ENCODE measurements at regions not wholly inside any gene's neighbourhood (a gene's known extent, or its start where the extent isn't known, plus 50 kb on each side); places are given as distances from the start of the nearest gene placed in this dataset.

- 83 to 95% (median 90%) methylated on average over 2 of the region's 2 CpGs for WGBS, 5 donors
- no peak overlapping the region for H3K4me3 ChIP-seq
Measured at GRCh38 chr13:87005511-87005910, 665.7 kb upstream of the SLITRK5 start.

DNA sequence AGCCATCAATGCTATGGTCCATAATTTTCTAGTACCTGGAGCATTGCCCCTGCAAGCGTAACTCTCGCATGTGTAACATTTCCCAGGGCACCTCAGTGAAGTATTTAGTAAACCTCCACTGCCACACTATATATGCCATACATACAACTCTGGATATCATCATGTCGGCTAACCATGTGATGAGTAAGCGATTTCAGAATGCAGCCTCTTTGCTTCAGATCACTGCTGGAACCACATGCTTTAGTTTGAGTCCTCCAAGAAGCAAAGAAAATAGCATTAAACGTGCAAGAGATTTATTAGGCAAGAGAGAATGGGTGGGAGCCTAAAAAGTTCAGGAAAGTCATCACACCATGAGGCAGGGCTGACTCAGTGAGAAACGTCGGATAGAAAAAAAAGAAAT is 635.6 kb upstream of the SLITRK5 start:
- Histone ChIP-seq H3K9me3 (peaks cover 0 to 6% (median 0%) of the 10 kb centered on the region in 4 donors), H3K27me3 (no peaks in the 10 kb centered on the region), H3K4me3 (no peak overlapping the region), H3K27ac (no peak overlapping the region), H3K4me1 (no peaks in the 10 kb centered on the region), H3K36me3 (no peaks in the 10 kb centered on the region)
- TF ChIP-seq CTCF (IDR thresholded peaks at IDR 0.05) (no peak), POLR2AphosphoS5 (IDR thresholded peaks at IDR 0.05) (no peak), POLR2A (IDR thresholded peaks at IDR 0.05) (no peak), EP300 (IDR thresholded peaks at IDR 0.05) (no peak)
- peak in 1 of 2 donors; percentile 9 for DNase-seq
- WGBS, 5 donors, result 67 to 85% (median 72%) methylated on average over 7 of the region's 7 CpGs
- intact Hi-C loops (cut with DNase I; ENCODE audit: low total_unique reads), result no loop called here

More at GRCh38 chr13:87005511-87005910, 665.7 kb upstream of the SLITRK5 start:
- Histone ChIP-seq H3K4me1 (no peaks in the 10 kb centered on the region), H3K36me3 (no peaks in the 10 kb centered on the region), H3K27me3 (no peaks in the 10 kb centered on the region), H3K9me3 (peaks cover 0 to 15% (median 7%) of the 10 kb centered on the region in 4 donors), H3K27ac (no peak overlapping the region)
- intact Hi-C loops (cut with DNase I; ENCODE audit: low total_unique reads), result no loop called here
- TF ChIP-seq POLR2AphosphoS5 (IDR thresholded peaks at IDR 0.05) (no peak), CTCF (IDR thresholded peaks at IDR 0.05) (no peak), POLR2A (IDR thresholded peaks at IDR 0.05) (no peak)
- DNase-seq, result no peak

GRCh38 chr13:87042946-87043345 is 628.2 kb upstream of the SLITRK5 start:
- 90 to 97% (median 95%) methylated on average over 1 of the region's 1 CpG for WGBS, 5 donors

GRCh38 chr13:87052731-87053130 is 618.4 kb upstream of the SLITRK5 start:
- Histone ChIP-seq H3K4me3 (no peak overlapping the region), H3K9me3 (peaks cover 0 to 6% (median 0%) of the 10 kb centered on the region in 4 donors), H3K27ac (no peak overlapping the region), H3K4me1 (no peaks in the 10 kb centered on the region), H3K27me3 (no peaks in the 10 kb centered on the region), H3K36me3 (no peaks in the 10 kb centered on the region)
- TF ChIP-seq POLR2AphosphoS5 (IDR thresholded peaks at IDR 0.05) (no peak), CTCF (IDR thresholded peaks at IDR 0.05) (no peak), EP300 (IDR thresholded peaks at IDR 0.05) (no peak), POLR2A (IDR thresholded peaks at IDR 0.05) (no peak)
- no peak for DNase-seq
- intact Hi-C loops (cut with DNase I; ENCODE audit: low total_unique reads), result no loop called here
- 48 to 63% (median 54%) methylated on average over 4 of the region's 4 CpGs for WGBS, 5 donors

More at GRCh38 chr13:87042946-87043345, 628.2 kb upstream of the SLITRK5 start:
- Histone ChIP-seq H3K9me3 (peaks cover 0 to 9% (median 4%) of the 10 kb centered on the region in 4 donors), H3K4me3 (no peak overlapping the region), H3K27me3 (no peaks in the 10 kb centered on the region), H3K27ac (no peak overlapping the region), H3K4me1 (no peaks in the 10 kb centered on the region), H3K36me3 (no peaks in the 10 kb centered on the region)
- TF ChIP-seq EP300 (IDR thresholded peaks at IDR 0.05), result no peak
- TF ChIP-seq POLR2AphosphoS5 (IDR thresholded peaks at IDR 0.05), result no peak
- TF ChIP-seq POLR2A (IDR thresholded peaks at IDR 0.05), result no peak
- TF ChIP-seq CTCF (IDR thresholded peaks at IDR 0.05), result no peak
- no peak for DNase-seq
- intact Hi-C loops (cut with DNase I; ENCODE audit: low total_unique reads), result no loop called here

Measured in stomach (tissue), 8 donors.